H1 (cell line): ENCODE measurements at regions not wholly inside any gene's neighbourhood (a gene's known extent, or its start where the extent isn't known, plus 50 kb on each side); places are given as distances from the start of the nearest gene placed in this dataset.
A peak's percentile ranks its signal among the peaks of the same experiment; 100 is the strongest.

Experiments
- CTCF ChIA-PET: fragments of 300-600 bp; sonication (Branson Sonifier 250); formaldehyde crosslinking; loops from one replicate; lab custom pipeline; 2021; ENCODE audit not compliant: partially characterized antibody; lab: Charles Lee
- POLR2A ChIA-PET: fragments of 300-600 bp; sonication (Branson Sonifier 250); formaldehyde crosslinking; loops from one replicate; lab custom pipeline; 2021; ENCODE audit warnings: inconsistent platforms; ENCODE audit not compliant: partially characterized antibody; lab: Charles Lee
- DNase-seq, 2 experiments: peaks; one replicate each; pipeline versions ENCODE4 v3.0.0 to v3.0.0-alpha.2; 2010 to 2022; ENCODE audit warnings: low spot score in 2 of 2, low read depth in 1 of 2, mixed read lengths in 1 of 2
- FAIRE-seq: peaks from 2 replicates; lab custom pipeline; 2011; peaks lifted over from hg19 to GRCh38; lab: Jason Lieb, UNC
- H2AFZ ChIP-seq: 2 replicates; pipeline ENCODE4 v1.8.1; 2012; ENCODE audit warnings: low read length, inconsistent platforms
- H2AK5ac ChIP-seq: 2 replicates; pipeline ENCODE4 v1.6.1; 2013; ENCODE audit warnings: low read depth, low read length
- H2BK120ac ChIP-seq: replicated peaks from 2 replicates; pipeline ENCODE3; 2013; ENCODE audit warnings: low read depth, low read length, inconsistent platforms
- H2BK12ac ChIP-seq: 2 replicates; pipeline ENCODE4 v1.6.1; 2013; ENCODE audit warnings: low read depth, low read length
- H2BK15ac ChIP-seq: 2 replicates; pipeline ENCODE4 v1.6.1; 2013; ENCODE audit warnings: low read length
- H2BK20ac ChIP-seq: 2 replicates; pipeline ENCODE4 v1.6.1; 2013; ENCODE audit warnings: low read length
- H2BK5ac ChIP-seq: 2 replicates; pipeline ENCODE4 v1.6.1; 2013; ENCODE audit warnings: low read depth, low read length
- H3K14ac ChIP-seq: 2 replicates; pipeline ENCODE4 v1.6.1; 2013; ENCODE audit warnings: inconsistent platforms; ENCODE audit not compliant: insufficient read length
- H3K18ac ChIP-seq: 2 replicates; pipeline ENCODE4 v1.6.1; 2013; ENCODE audit warnings: low read length; ENCODE audit errors: extremely low read depth
- H3K23ac ChIP-seq: 2 replicates; pipeline ENCODE4 v1.6.1; 2013; ENCODE audit warnings: inconsistent platforms; ENCODE audit not compliant: insufficient read length
- H3K23me2 ChIP-seq: 2 replicates; pipeline ENCODE4 v1.6.1; 2013; ENCODE audit warnings: low read depth, low read length
- H3K27ac ChIP-seq: 2 replicates; pipeline ENCODE4 v1.6.1; 2011; ENCODE audit warnings: low read depth, low read length, inconsistent platforms
- H3K27me3 ChIP-seq, 4 experiments: replicated peaks in 1 of 4; 1 replicate in 1 of 4; 2 replicates in 3 of 4; pipeline versions ENCODE4 v1.6.1 to v1.8.1; 2011 to 2013; ENCODE audit warnings: low read length in 3 of 4, mild to moderate bottlenecking in 3 of 4, inconsistent platforms in 2 of 4, mixed read lengths in 2 of 4, moderate library complexity in 1 of 4; ENCODE audit not compliant: control insufficient read depth in 3 of 4, insufficient read depth in 3 of 4; ENCODE audit errors: extremely low read depth in 1 of 4
- H3K36me3 ChIP-seq, 4 experiments: 2 replicates each; pipeline versions ENCODE4 v1.6.1 to v1.8.1; 2011 to 2013; ENCODE audit warnings: mild to moderate bottlenecking in 4 of 4, low read length in 3 of 4, moderate library complexity in 2 of 4, control low read depth in 1 of 4, inconsistent platforms in 1 of 4; ENCODE audit not compliant: insufficient read depth in 4 of 4, control insufficient read depth in 2 of 4
- H3K4ac ChIP-seq: replicated peaks from 2 replicates; pipeline ENCODE3; 2013; ENCODE audit warnings: low read length, low read depth, mixed read lengths, inconsistent platforms; ENCODE audit not compliant: insufficient read length
- H3K4me1 ChIP-seq, 4 experiments: replicated peaks in 1 of 4; 1 replicate in 1 of 4; 2 replicates in 3 of 4; pipeline versions ENCODE4 v1.6.1 to v1.8.1; 2011 to 2013; ENCODE audit warnings: low read length in 3 of 4, inconsistent platforms in 2 of 4, mixed read lengths in 1 of 4; ENCODE audit not compliant: insufficient read depth in 4 of 4, control insufficient read depth in 3 of 4
- H3K4me2 ChIP-seq, 2 experiments: 2 replicates each; pipeline versions ENCODE4 v1.6.1 to v1.8.1; 2011 to 2013; ENCODE audit warnings: low read depth in 2 of 2, low read length in 2 of 2, control low read depth in 1 of 2, inconsistent platforms in 1 of 2, mild to moderate bottlenecking in 1 of 2; ENCODE audit not compliant: insufficient read depth in 1 of 2
- H3K4me3 ChIP-seq, 4 experiments: fragments of 200-600, 300-600 bp in 1 of 4; sonication (generic), shearing (Covaris generic), sonication (Bioruptor Twin) in 1 of 4; 2 replicates each; pipeline versions ENCODE4 v1.5.1 to v1.8.1; 2011 to 2016; ENCODE audit warnings: low read length in 4 of 4, low read depth in 3 of 4, control low read depth in 2 of 4, inconsistent platforms in 2 of 4, mild to moderate bottlenecking in 2 of 4, mixed read lengths in 1 of 4, moderate library complexity in 1 of 4; ENCODE audit not compliant: insufficient read depth in 2 of 4; ENCODE audit errors: extremely low read depth in 1 of 4
- H3K56ac ChIP-seq: replicated peaks from 2 replicates; pipeline ENCODE3; 2013; ENCODE audit warnings: low read depth, mild to moderate bottlenecking, mixed read lengths, low read length, inconsistent platforms; ENCODE audit not compliant: insufficient read length
- H3K79me1 ChIP-seq: 2 replicates; pipeline ENCODE4 v1.6.1; 2013; ENCODE audit warnings: low read depth, low read length, control low read depth
- H3K79me2 ChIP-seq, 2 experiments: 2 replicates each; pipeline versions ENCODE4 v1.6.1 to v1.8.1; 2012 to 2013; ENCODE audit warnings: low read length in 2 of 2, mild to moderate bottlenecking in 2 of 2, inconsistent platforms in 1 of 2; ENCODE audit not compliant: insufficient read depth in 2 of 2, control insufficient read depth in 1 of 2
- H3K9ac ChIP-seq, 4 experiments: replicated peaks in 1 of 4; 1 replicate in 1 of 4; 2 replicates in 3 of 4; pipeline versions ENCODE4 v1.6.1 to v1.8.1; 2011 to 2013; ENCODE audit warnings: low read depth in 3 of 4, low read length in 3 of 4, control low read depth in 2 of 4, mild to moderate bottlenecking in 2 of 4, moderate library complexity in 2 of 4, inconsistent platforms in 1 of 4; ENCODE audit errors: extremely low read depth in 1 of 4
- H3K9me3 ChIP-seq, 2 experiments: 2 replicates each; pipeline versions ENCODE4 v1.6.1 to v1.8.1; 2012 to 2013; ENCODE audit warnings: mild to moderate bottlenecking in 2 of 2, moderate library complexity in 2 of 2, control low read depth in 1 of 2, inconsistent platforms in 1 of 2, low read depth in 1 of 2, low read length in 1 of 2, mixed read lengths in 1 of 2; ENCODE audit not compliant: insufficient read depth in 2 of 2
- H4K20me1 ChIP-seq, 2 experiments: replicated peaks in 1 of 2; 2 replicates each; pipeline versions ENCODE3 to v1.8.1; 2011 to 2013; ENCODE audit warnings: inconsistent platforms in 2 of 2, low read length in 2 of 2, mild to moderate bottlenecking in 1 of 2; ENCODE audit not compliant: insufficient read depth in 2 of 2, control insufficient read depth in 1 of 2
- H4K5ac ChIP-seq: 2 replicates; pipeline ENCODE4 v1.6.1; 2013; ENCODE audit warnings: low read length, low read depth, mixed read lengths, inconsistent platforms; ENCODE audit not compliant: insufficient read length
- H4K8ac ChIP-seq: 2 replicates; pipeline ENCODE4 v1.8.0; 2013; ENCODE audit warnings: mild to moderate bottlenecking, moderate library complexity, low read length, inconsistent platforms; ENCODE audit not compliant: insufficient read depth; ENCODE audit errors: extremely low read depth
- H4K91ac ChIP-seq: replicated peaks from 2 replicates; pipeline ENCODE3; 2013; ENCODE audit warnings: low read length, mixed read lengths, inconsistent platforms; ENCODE audit not compliant: insufficient read length
- ASH2L ChIP-seq: fragments of 200-600, 300-600 bp; sonication (generic); IDR thresholded peaks from one replicate; pipeline ENCODE4 v1.7.1; 2017; ENCODE audit warnings: low read length
- CBX5 ChIP-seq: fragments of 300-800, 300-1000 bp; sonication (generic); IDR thresholded peaks from 2 replicates; pipeline ENCODE4 v1.7.1; 2016; ENCODE audit warnings: antibody characterized with exemption, low read length, low read depth
- CHD2 ChIP-seq: IDR thresholded peaks from 2 replicates; pipeline ENCODE4 v1.6.1; 2012; ENCODE audit warnings: low read length, improper control_type of control experiment
- KDM5A ChIP-seq: fragments of 200-600 bp; IDR thresholded peaks from 2 replicates; pipeline ENCODE4 v1.7.1; 2012; ENCODE audit warnings: mild to moderate bottlenecking, low read length, inconsistent platforms, mixed read lengths
- NANOG ChIP-seq: IDR thresholded peaks from 2 replicates; pipeline ENCODE4 v1.6.1; 2011; ENCODE audit warnings: low read length, low read depth, mild to moderate bottlenecking, inconsistent platforms; ENCODE audit not compliant: insufficient read depth, poor library complexity, severe bottlenecking
- POLR2A ChIP-seq, 2 experiments: IDR thresholded peaks; 1 replicate in 1 of 2; 2 replicates in 1 of 2; pipeline ENCODE4 v1.6.1; 2011; ENCODE audit warnings: low read depth in 2 of 2, low read length in 2 of 2, mild to moderate bottlenecking in 2 of 2; ENCODE audit errors: control extremely low read depth in 1 of 2
- POLR2AphosphoS5 ChIP-seq: IDR thresholded peaks from 2 replicates; pipeline ENCODE4 v1.6.1; 2011; ENCODE audit warnings: low read depth, low read length
- POU5F1 ChIP-seq: IDR thresholded peaks from 2 replicates; pipeline ENCODE4 v1.6.1; 2011; ENCODE audit warnings: low read depth, mild to moderate bottlenecking, low read length, moderate library complexity
- RFX5 ChIP-seq: IDR thresholded peaks from 2 replicates; pipeline ENCODE4 v1.6.1; 2011; ENCODE audit warnings: low read depth, low read length, improper control_type of control experiment, borderline replicate concordance
- RXRA ChIP-seq: IDR thresholded peaks from 2 replicates; pipeline ENCODE4 v1.6.1; 2011; ENCODE audit warnings: low read depth, mild to moderate bottlenecking, low read length, moderate library complexity; ENCODE audit not compliant: insufficient read depth
- SIN3A ChIP-seq, 2 experiments: IDR thresholded peaks in 1 of 2; conservative IDR thresholded peaks in 1 of 2; 2 replicates each; pipeline ENCODE4 v1.6.1; 2011 to 2012; ENCODE audit warnings: low read length in 2 of 2, improper control_type of control experiment in 1 of 2, low read depth in 1 of 2, mild to moderate bottlenecking in 1 of 2
- SUZ12 ChIP-seq: fragments of 200-600 bp; sonication (generic); IDR thresholded peaks from 2 replicates; pipeline ENCODE4 v1.6.1; 2012; ENCODE audit warnings: mild to moderate bottlenecking, inconsistent platforms, low read length, moderate library complexity, mixed read lengths
- TAF1 ChIP-seq: IDR thresholded peaks from 2 replicates; pipeline ENCODE4 v1.6.1; 2011; ENCODE audit warnings: mild to moderate bottlenecking, low read depth, low read length
- TEAD4 ChIP-seq: IDR thresholded peaks from 2 replicates; pipeline ENCODE4 v1.6.1; 2012; ENCODE audit warnings: low read depth, low read length, inconsistent platforms, mixed read lengths
- YY1 ChIP-seq: IDR thresholded peaks from 2 replicates; pipeline ENCODE4 v1.6.1; 2011; ENCODE audit warnings: low read depth, mild to moderate bottlenecking, low read length
- WGBS, 2 experiments: shearing (Covaris generic) in 1 of 2; methylation state at CpG; one replicate each; pipeline versions ENCODE4 v1.1.6 to v1.1.7; 2013 to 2015; ENCODE audit warnings: low lambda C conversion rate in 2 of 2, mixed read lengths in 2 of 2, inconsistent platforms in 1 of 2, low coverage in 1 of 2, missing lambda C conversion rate in 1 of 2; ENCODE audit not compliant: insufficient replicate concordance in 2 of 2, insufficient coverage in 1 of 2, insufficient read length in 1 of 2; ENCODE audit errors: extremely low coverage in 1 of 2, missing lambda C conversion rate in 1 of 2; 5-methylcytosine and 5-hydroxymethylcytosine counted together
- TF ChIP-seq, protein P1 (sequence below): IDR thresholded peaks from 2 replicates; pipeline ENCODE4 v1.6.1; 2012; ENCODE audit warnings: inconsistent platforms

DNA sequence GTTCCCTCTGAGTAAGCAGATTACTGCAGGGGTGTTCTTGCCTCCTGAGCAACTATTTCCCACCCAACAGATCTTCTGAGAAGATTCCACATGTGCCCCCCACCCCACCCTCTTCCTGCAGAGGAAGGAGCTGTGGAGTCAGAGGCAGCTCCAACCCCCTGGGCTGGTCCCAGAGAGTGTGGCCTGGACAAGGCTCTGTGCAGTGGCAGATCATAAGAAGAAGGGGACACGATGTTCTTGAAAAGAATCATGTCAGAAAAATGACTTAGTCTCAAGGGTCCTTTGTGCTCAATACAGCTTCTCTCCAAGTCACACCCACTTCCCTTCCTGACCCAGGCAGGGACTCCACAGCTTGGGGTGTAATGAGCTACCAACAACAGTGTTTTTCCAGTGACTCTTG is 95.2 kb downstream of the SYF2 start:
- no peaks in the 10 kb centered on the region for H4K20me1 ChIP-seq
- H3K4ac ChIP-seq, result no peak overlapping the region
- no peak overlapping the region for H4K8ac ChIP-seq
- H3K36me3 ChIP-seq, result no peaks in the 10 kb centered on the region
- POLR2A ChIA-PET, result no interaction called here
- 64% methylated on average over 1 of the region's 1 CpG; no CpG with 5 or more reads in 1 of the 2 experiments for WGBS, 2 experiments
- H3K4me2 ChIP-seq, result no peak overlapping the region
- no peak overlapping the region for H2BK120ac ChIP-seq
- H2BK15ac ChIP-seq, result no peak overlapping the region
- FAIRE-seq (no peak), DNase-seq (peak in 1 of 2 experiments; percentile 13)
- no peak overlapping the region for H2AK5ac ChIP-seq
- no peak overlapping the region for H3K14ac ChIP-seq
- H3K23ac ChIP-seq, result no peak overlapping the region
- no peak overlapping the region for H4K5ac ChIP-seq
- no peak overlapping the region for H3K18ac ChIP-seq
- no peak overlapping the region for H2BK5ac ChIP-seq
- CTCF ChIA-PET, result interaction anchor here (0.8 to 1.1 kb wide), 3 partner anchors 12 to 67 kb away, joined by 3 to 4 read pairs (median 3); no protein-coding TSS in a partner anchor
- H3K9me3 ChIP-seq, result no peaks in the 10 kb centered on the region
- peaks cover 0 to 5% (median 1%) of the 10 kb centered on the region in 4 experiments; a peak in 2 of 7 replicates for H3K4me1 ChIP-seq
- no peaks in the 10 kb centered on the region for H3K79me2 ChIP-seq
- H3K79me1 ChIP-seq, result no peaks in the 10 kb centered on the region
- H2BK12ac ChIP-seq, result no peak overlapping the region
- no peak overlapping the region for H2AFZ ChIP-seq
- H3K4me3 ChIP-seq, result no peak overlapping the region
- H2BK20ac ChIP-seq, result no peak overlapping the region
- no peak overlapping the region for H4K91ac ChIP-seq
- no peak overlapping the region for H3K27ac ChIP-seq
- no peaks in the 10 kb centered on the region for H3K23me2 ChIP-seq
- H3K56ac ChIP-seq, result no peak overlapping the region
- H3K27me3 ChIP-seq, result no peaks in the 10 kb centered on the region
- H3K9ac ChIP-seq, result no peak overlapping the region
- TF ChIP-seq SUZ12 (no peak), NANOG (no peak), CHD2 (no peak), SIN3A (conservative IDR thresholded peaks at IDR 0.05 in 1 of 2, IDR thresholded peaks at IDR 0.05 in 1 of 2; ENCODE audit: low read depth in 1 of 2, low read length in 2 of 2) (no peak), CBX5 (no peak), POLR2AphosphoS5 (no peak), KDM5A (no peak), TEAD4 (no peak), TAF1 (no peak), ASH2L (no peak), POLR2A (IDR thresholded peaks at IDR 0.05; ENCODE audit: control extremely low read depth in 1 of 2, low read depth in 2 of 2, low read length in 2 of 2) (no peak), POU5F1 (no peak), YY1 (no peak), RFX5 (no peak), RXRA (no peak)
- TF ChIP-seq, protein P1, sequence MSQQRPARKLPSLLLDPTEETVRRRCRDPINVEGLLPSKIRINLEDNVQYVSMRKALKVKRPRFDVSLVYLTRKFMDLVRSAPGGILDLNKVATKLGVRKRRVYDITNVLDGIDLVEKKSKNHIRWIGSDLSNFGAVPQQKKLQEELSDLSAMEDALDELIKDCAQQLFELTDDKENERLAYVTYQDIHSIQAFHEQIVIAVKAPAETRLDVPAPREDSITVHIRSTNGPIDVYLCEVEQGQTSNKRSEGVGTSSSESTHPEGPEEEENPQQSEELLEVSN, result no peak
